ENCODE measurements at regions not wholly inside any gene's neighbourhood (a gene's known extent, or its start where the extent isn't known, plus 50 kb on each side); places are given as distances from the start of the nearest gene placed in this dataset.

DNA sequence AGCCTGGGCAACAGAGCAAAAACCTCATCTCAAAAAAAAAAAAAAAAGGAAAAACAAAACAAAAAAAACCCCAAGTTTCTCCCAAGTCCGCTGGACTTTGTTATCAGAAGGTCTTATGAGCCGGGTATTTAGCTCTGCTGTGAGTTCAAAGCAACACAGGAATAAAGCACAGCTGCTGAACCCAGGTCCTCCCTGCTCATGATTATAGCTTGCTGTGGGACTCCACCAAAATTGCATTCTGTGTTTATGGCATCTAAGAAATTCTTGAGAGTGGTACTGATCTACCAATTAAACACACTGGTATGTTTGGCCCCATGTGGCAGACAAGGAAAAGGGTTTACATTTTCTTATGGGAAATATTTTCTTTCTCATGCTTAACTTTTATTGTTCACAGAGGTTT lies 93.6 kb upstream of the NEDD9 start:
- TF ChIP-seq, protein P1, sequence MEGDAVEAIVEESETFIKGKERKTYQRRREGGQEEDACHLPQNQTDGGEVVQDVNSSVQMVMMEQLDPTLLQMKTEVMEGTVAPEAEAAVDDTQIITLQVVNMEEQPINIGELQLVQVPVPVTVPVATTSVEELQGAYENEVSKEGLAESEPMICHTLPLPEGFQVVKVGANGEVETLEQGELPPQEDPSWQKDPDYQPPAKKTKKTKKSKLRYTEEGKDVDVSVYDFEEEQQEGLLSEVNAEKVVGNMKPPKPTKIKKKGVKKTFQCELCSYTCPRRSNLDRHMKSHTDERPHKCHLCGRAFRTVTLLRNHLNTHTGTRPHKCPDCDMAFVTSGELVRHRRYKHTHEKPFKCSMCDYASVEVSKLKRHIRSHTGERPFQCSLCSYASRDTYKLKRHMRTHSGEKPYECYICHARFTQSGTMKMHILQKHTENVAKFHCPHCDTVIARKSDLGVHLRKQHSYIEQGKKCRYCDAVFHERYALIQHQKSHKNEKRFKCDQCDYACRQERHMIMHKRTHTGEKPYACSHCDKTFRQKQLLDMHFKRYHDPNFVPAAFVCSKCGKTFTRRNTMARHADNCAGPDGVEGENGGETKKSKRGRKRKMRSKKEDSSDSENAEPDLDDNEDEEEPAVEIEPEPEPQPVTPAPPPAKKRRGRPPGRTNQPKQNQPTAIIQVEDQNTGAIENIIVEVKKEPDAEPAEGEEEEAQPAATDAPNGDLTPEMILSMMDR (IDR thresholded peaks at IDR 0.05; ENCODE audit: insufficient read depth, low read length, poor library complexity, severe bottlenecking) = no peak
- TF ChIP-seq EZH2phosphoT487 (conservative IDR thresholded peaks at IDR 0.05; ENCODE audit: low read length) = no peak

All from SU-DHL-6 (cell line).